Renal cortical epithelial cell (primary cell): ENCODE measurements at regions not wholly inside any gene's neighbourhood (a gene's known extent, or its start where the extent isn't known, plus 50 kb on each side); places are given as distances from the start of the nearest gene placed in this dataset.
"Not testable (repeated sequence)": the region's sequence is repeated elsewhere in the genome, so short reads cannot be mapped to it uniquely, and the experiment has no call there.

ENCODE experiments used
- DNase-seq: peaks from one replicate; pipeline ENCODE4 v3.0.0-alpha.2; 2011; ENCODE audit warnings: low read depth

GRCh38 chr1:190832511-190832910 is 354.8 kb upstream of the BRINP3 start:
- no peak for DNase-seq

GRCh38 chr1:190835658-190836057 is 358.0 kb upstream of the BRINP3 start:
- no peak for DNase-seq

GRCh38 chr1:190837200-190837599 is 359.5 kb upstream of the BRINP3 start:
- DNase-seq, result not testable (repeated sequence)

GRCh38 chr1:190837888-190838287 is 360.2 kb upstream of the BRINP3 start:
- DNase-seq, result no peak

- no peak for DNase-seq
These were observed 369.5 kb upstream of the BRINP3 start for GRCh38 chr1:190847166-190847565.

- no peak for DNase-seq
These were observed 371.7 kb upstream of the BRINP3 start for GRCh38 chr1:190849346-190849745.

- DNase-seq, result peak; percentile 54
These were observed 374.9 kb upstream of the BRINP3 start for GRCh38 chr1:190852611-190853010.

- DNase-seq, result no peak
These were observed 380.5 kb upstream of the BRINP3 start for GRCh38 chr1:190858140-190858539.

- DNase-seq, result no peak
These were observed 386.5 kb upstream of the BRINP3 start for GRCh38 chr1:190864013-190864641.

GRCh38 chr1:190880352-190880751 is 402.7 kb upstream of the BRINP3 start:
- DNase-seq, result no peak

- DNase-seq, result no peak
These were observed 403.4 kb upstream of the BRINP3 start for GRCh38 chr1:190881064-190881463.

GRCh38 chr1:190897233-190897632 is 419.6 kb upstream of the BRINP3 start:
- no peak for DNase-seq

- peak; percentile 56 for DNase-seq
These were observed 426.5 kb upstream of the BRINP3 start for GRCh38 chr1:190904091-190904695.

- no peak for DNase-seq
These were observed 428.6 kb upstream of the BRINP3 start for GRCh38 chr1:190906206-190906725.

GRCh38 chr1:190908246-190908645 is 430.6 kb upstream of the BRINP3 start:
- no peak for DNase-seq

- no peak for DNase-seq
These were observed 431.0 kb upstream of the BRINP3 start for GRCh38 chr1:190908691-190909090.

GRCh38 chr1:190935925-190936324 is 458.3 kb upstream of the BRINP3 start:
- DNase-seq, result no peak

GRCh38 chr1:190936337-190936736 is 458.7 kb upstream of the BRINP3 start:
- no peak for DNase-seq

- no peak for DNase-seq
These were observed 463.3 kb upstream of the BRINP3 start for GRCh38 chr1:190940951-190941350.

- DNase-seq, result no peak
These were observed 464.8 kb upstream of the BRINP3 start for GRCh38 chr1:190942475-190942874.

- DNase-seq, result not testable (repeated sequence)
These were observed 466.1 kb upstream of the BRINP3 start for GRCh38 chr1:190943722-190944121.

GRCh38 chr1:190949939-190950338 is 472.3 kb upstream of the BRINP3 start:
- peak; percentile 71 for DNase-seq

- peak; percentile 16 for DNase-seq
These were observed 479.9 kb upstream of the BRINP3 start for GRCh38 chr1:190957565-190957964.

GRCh38 chr1:190963321-190963720 is 485.7 kb upstream of the BRINP3 start:
- no peak for DNase-seq
